Activated CD4-positive, alpha-beta T cell treated with anti-CD3 and anti-CD28 coated beads, Interleukin-2, amount 10 ng/mL, durations not matched to agents 24 days and 14 days (primary cell): ENCODE measurements at regions not wholly inside any gene's neighbourhood (a gene's known extent, or its start where the extent isn't known, plus 50 kb on each side); places are given as distances from the start of the nearest gene placed in this dataset.

ENCODE experiments used
- DNase-seq: peaks from one replicate; pipeline ENCODE4 v3.0.0; 2022
- H3K27ac Mint-ChIP-seq: one replicate; pipeline ENCODE4 v1.8.0; 2022; ENCODE audit warnings: mild to moderate bottlenecking, mixed read lengths
- H3K27me3 Mint-ChIP-seq: one replicate; pipeline ENCODE4 v1.8.0; 2022; ENCODE audit warnings: mixed read lengths
- H3K36me3 Mint-ChIP-seq: one replicate; pipeline ENCODE4 v1.8.0; 2022; ENCODE audit warnings: low read depth, mild to moderate bottlenecking, mixed read lengths
- H3K4me1 Mint-ChIP-seq: one replicate; pipeline ENCODE4 v1.8.0; 2021; ENCODE audit warnings: mixed read lengths
- H3K4me3 Mint-ChIP-seq: one replicate; pipeline ENCODE4 v1.8.0; 2022; ENCODE audit warnings: mild to moderate bottlenecking, moderate library complexity, mixed read lengths
- H3K9me3 Mint-ChIP-seq: one replicate; pipeline ENCODE4 v1.8.0; 2021; ENCODE audit warnings: mixed read lengths
- intact Hi-C: fragments of 100-400 bp; cut with micrococcal nuclease; formaldehyde crosslinking; loops from one replicate; pipeline ENCODE4 v1.15.1; 2023

- no peaks in the 10 kb centered on the region for H3K36me3 Mint-ChIP-seq
- H3K4me1 Mint-ChIP-seq = no peaks in the 10 kb centered on the region
- no peak overlapping the region for H3K27ac Mint-ChIP-seq
- no peak for DNase-seq
- peaks cover 14% of the 10 kb centered on the region for H3K27me3 Mint-ChIP-seq
- intact Hi-C loops = no loop called here
- H3K4me3 Mint-ChIP-seq = no peak overlapping the region
- H3K9me3 Mint-ChIP-seq = no peaks in the 10 kb centered on the region
Measured at GRCh38 chr6:119661628-119662027, 312.1 kb upstream of the MAN1A1 start.

- Mint-ChIP-seq H3K36me3 (no peaks in the 10 kb centered on the region), H3K4me1 (no peaks in the 10 kb centered on the region), H3K27me3 (peaks cover 14% of the 10 kb centered on the region), H3K4me3 (no peak overlapping the region), H3K27ac (no peak overlapping the region), H3K9me3 (no peaks in the 10 kb centered on the region)
- no peak for DNase-seq
- intact Hi-C loops = no loop called here
Measured at GRCh38 chr6:119661078-119661477, 311.5 kb upstream of the MAN1A1 start.

GRCh38 chr6:119658917-119659316 is 309.4 kb upstream of the MAN1A1 start:
- H3K9me3 Mint-ChIP-seq = no peaks in the 10 kb centered on the region
- intact Hi-C loops = no loop called here
- no peak overlapping the region for H3K27ac Mint-ChIP-seq
- no peaks in the 10 kb centered on the region for H3K4me1 Mint-ChIP-seq
- no peak for DNase-seq
- no peak overlapping the region for H3K4me3 Mint-ChIP-seq
- H3K27me3 Mint-ChIP-seq = peaks cover 18% of the 10 kb centered on the region
- H3K36me3 Mint-ChIP-seq = no peaks in the 10 kb centered on the region

- no peaks in the 10 kb centered on the region for H3K36me3 Mint-ChIP-seq
- H3K27ac Mint-ChIP-seq = no peak overlapping the region
- intact Hi-C loops = no loop called here
- H3K4me1 Mint-ChIP-seq = no peaks in the 10 kb centered on the region
- no peak for DNase-seq
- H3K9me3 Mint-ChIP-seq = no peaks in the 10 kb centered on the region
- no peak overlapping the region for H3K4me3 Mint-ChIP-seq
- peaks cover 21% of the 10 kb centered on the region for H3K27me3 Mint-ChIP-seq
Measured at GRCh38 chr6:119655124-119655523, 305.6 kb upstream of the MAN1A1 start.

GRCh38 chr6:119653329-119653728 is 303.8 kb upstream of the MAN1A1 start:
- peaks cover 18% of the 10 kb centered on the region for H3K27me3 Mint-ChIP-seq
- no peaks in the 10 kb centered on the region for H3K9me3 Mint-ChIP-seq
- no peaks in the 10 kb centered on the region for H3K4me1 Mint-ChIP-seq
- DNase-seq = no peak
- intact Hi-C loops = no loop called here
- no peak overlapping the region for H3K4me3 Mint-ChIP-seq
- H3K27ac Mint-ChIP-seq = no peak overlapping the region
- H3K36me3 Mint-ChIP-seq = no peaks in the 10 kb centered on the region

- intact Hi-C loops = no loop called here
- DNase-seq = no peak
- Mint-ChIP-seq H3K9me3 (no peaks in the 10 kb centered on the region), H3K27me3 (peaks cover 17% of the 10 kb centered on the region), H3K36me3 (no peaks in the 10 kb centered on the region), H3K4me1 (no peaks in the 10 kb centered on the region), H3K27ac (no peak overlapping the region), H3K4me3 (no peak overlapping the region)
Measured at GRCh38 chr6:119649531-119649930, 300.0 kb upstream of the MAN1A1 start.

GRCh38 chr6:119647309-119647708 is 297.7 kb upstream of the MAN1A1 start:
- DNase-seq = no peak
- intact Hi-C loops = no loop called here
- no peaks in the 10 kb centered on the region for H3K4me1 Mint-ChIP-seq
- no peak overlapping the region for H3K4me3 Mint-ChIP-seq
- H3K27me3 Mint-ChIP-seq = peaks cover 18% of the 10 kb centered on the region
- H3K36me3 Mint-ChIP-seq = no peaks in the 10 kb centered on the region
- H3K9me3 Mint-ChIP-seq = no peaks in the 10 kb centered on the region
- H3K27ac Mint-ChIP-seq = no peak overlapping the region

- no peak overlapping the region for H3K4me3 Mint-ChIP-seq
- intact Hi-C loops = no loop called here
- H3K27ac Mint-ChIP-seq = no peak overlapping the region
- no peaks in the 10 kb centered on the region for H3K9me3 Mint-ChIP-seq
- H3K4me1 Mint-ChIP-seq = no peaks in the 10 kb centered on the region
- DNase-seq = no peak
- peaks cover 17% of the 10 kb centered on the region for H3K27me3 Mint-ChIP-seq
- H3K36me3 Mint-ChIP-seq = no peaks in the 10 kb centered on the region
Measured at GRCh38 chr6:119643876-119644275, 294.3 kb upstream of the MAN1A1 start.

- peaks cover 4% of the 10 kb centered on the region for H3K4me1 Mint-ChIP-seq
- H3K36me3 Mint-ChIP-seq = no peaks in the 10 kb centered on the region
- intact Hi-C loops = no loop called here
- H3K9me3 Mint-ChIP-seq = no peaks in the 10 kb centered on the region
- no peak overlapping the region for H3K27ac Mint-ChIP-seq
- H3K27me3 Mint-ChIP-seq = peaks cover 7% of the 10 kb centered on the region
- no peak for DNase-seq
- no peak overlapping the region for H3K4me3 Mint-ChIP-seq
Measured at GRCh38 chr6:119637768-119638167, 288.2 kb upstream of the MAN1A1 start.

- Mint-ChIP-seq H3K4me3 (no peak overlapping the region), H3K9me3 (no peaks in the 10 kb centered on the region), H3K27me3 (peaks cover 3% of the 10 kb centered on the region), H3K27ac (no peak overlapping the region), H3K36me3 (no peaks in the 10 kb centered on the region), H3K4me1 (peaks cover 4% of the 10 kb centered on the region)
- DNase-seq = no peak
- intact Hi-C loops = no loop called here
Measured at GRCh38 chr6:119636060-119636459, 286.5 kb upstream of the MAN1A1 start.

- no peaks in the 10 kb centered on the region for H3K36me3 Mint-ChIP-seq
Measured at GRCh38 chr6:119633461-119633860, 283.9 kb upstream of the MAN1A1 start.

GRCh38 chr6:119630561-119631192 is 281.1 kb upstream of the MAN1A1 start:
- no peaks in the 10 kb centered on the region for H3K9me3 Mint-ChIP-seq
- no peaks in the 10 kb centered on the region for H3K36me3 Mint-ChIP-seq
- no peak overlapping the region for H3K27ac Mint-ChIP-seq
- DNase-seq = no peak
- peaks cover 15% of the 10 kb centered on the region for H3K27me3 Mint-ChIP-seq
- no peak overlapping the region for H3K4me3 Mint-ChIP-seq
- no peaks in the 10 kb centered on the region for H3K4me1 Mint-ChIP-seq
- intact Hi-C loops = no loop called here

More at GRCh38 chr6:119633461-119633860, 283.9 kb upstream of the MAN1A1 start:
- Mint-ChIP-seq H3K27ac (no peak overlapping the region), H3K4me3 (no peak overlapping the region), H3K4me1 (peaks cover 4% of the 10 kb centered on the region), H3K27me3 (peaks cover 10% of the 10 kb centered on the region), H3K9me3 (no peaks in the 10 kb centered on the region)
- DNase-seq = no peak
- intact Hi-C loops = no loop called here

- no peaks in the 10 kb centered on the region for H3K9me3 Mint-ChIP-seq
- H3K27me3 Mint-ChIP-seq = peaks cover 14% of the 10 kb centered on the region
- intact Hi-C loops = no loop called here
- no peaks in the 10 kb centered on the region for H3K4me1 Mint-ChIP-seq
- H3K27ac Mint-ChIP-seq = no peak overlapping the region
- DNase-seq = no peak
- no peak overlapping the region for H3K4me3 Mint-ChIP-seq
- H3K36me3 Mint-ChIP-seq = no peaks in the 10 kb centered on the region
Measured at GRCh38 chr6:119628691-119629594, 279.4 kb upstream of the MAN1A1 start.

GRCh38 chr6:119627908-119628669 is 278.5 kb upstream of the MAN1A1 start:
- Mint-ChIP-seq H3K9me3 (no peaks in the 10 kb centered on the region), H3K27me3 (peaks cover 14% of the 10 kb centered on the region), H3K4me1 (no peaks in the 10 kb centered on the region), H3K27ac (no peak overlapping the region), H3K4me3 (no peak overlapping the region), H3K36me3 (no peaks in the 10 kb centered on the region)
- intact Hi-C loops = no loop called here
- DNase-seq = no peak
